A549 (cell line): ENCODE measurements at regions not wholly inside any gene's neighbourhood (a gene's known extent, or its start where the extent isn't known, plus 50 kb on each side); places are given as distances from the start of the nearest gene placed in this dataset.

Source experiments
- EP300 ChIP-seq, 2 experiments: fragments of >200 bp; sonication (Bioruptor Twin); formaldehyde crosslinking; IDR thresholded peaks; 2 replicates in 1 of 2; 3 replicates in 1 of 2; pipeline ENCODE4 v1.6.1; 2016 to 2017
- HDAC2 ChIP-seq: fragments of 200-600 bp; sonication (generic); IDR thresholded peaks from 2 replicates; pipeline ENCODE4 v1.6.1; 2016
- JUN ChIP-seq, 2 experiments: fragments of >200 bp; sonication (Bioruptor Twin); formaldehyde crosslinking; IDR thresholded peaks; 2 replicates in 1 of 2; 3 replicates in 1 of 2; pipeline ENCODE4 v1.6.1; 2016 to 2017
- NR3C1 ChIP-seq: fragments of >200 bp; sonication (Bioruptor Twin); formaldehyde crosslinking; IDR thresholded peaks from 3 replicates; pipeline ENCODE4 v1.6.1; 2017
- POLR2A ChIP-seq: IDR thresholded peaks from 2 replicates; pipeline ENCODE4 v1.6.1; 2012; ENCODE audit warnings: mild to moderate bottlenecking, low read length
- POLR2AphosphoS2 ChIP-seq: conservative IDR thresholded peaks from 2 replicates; pipeline ENCODE4 v1.6.1; 2012; ENCODE audit warnings: low read length, improper control_type of control experiment, inconsistent platforms
- RAD21 ChIP-seq, 2 experiments: fragments of >200 bp in 1 of 2; sonication (Bioruptor Twin) in 1 of 2; formaldehyde crosslinking in 1 of 2; IDR thresholded peaks in 1 of 2; conservative IDR thresholded peaks in 1 of 2; 2 replicates in 1 of 2; 3 replicates in 1 of 2; pipeline ENCODE4 v1.6.1; 2012 to 2018; ENCODE audit warnings: inconsistent platforms in 1 of 2
- REST ChIP-seq: fragments of 200-600 bp; sonication (generic); IDR thresholded peaks from 2 replicates; pipeline ENCODE4 v1.6.1; 2016; ENCODE audit warnings: antibody characterized with exemption, mild to moderate bottlenecking, moderate library complexity
- TP53 ChIP-seq: fragments of 250-450 bp; sonication (Bioruptor Pico); IDR thresholded peaks from 2 replicates; pipeline ENCODE4 v1.5.0; 2021; ENCODE audit warnings: mild to moderate bottlenecking, moderate library complexity
- TF ChIP-seq, protein P1 (sequence below): fragments of >200 bp; sonication (Bioruptor Twin); formaldehyde crosslinking; IDR thresholded peaks from 3 replicates; pipeline ENCODE4 v1.5.1; 2016
- TF ChIP-seq, protein P2 (sequence below): IDR thresholded peaks from 2 replicates; pipeline ENCODE4 v1.6.1; 2012
- TF ChIP-seq, protein P3 (sequence below): fragments of 150-350 bp; IDR thresholded peaks from 2 replicates; pipeline ENCODE4 v1.6.1; 2014; ENCODE audit warnings: low read depth, mild to moderate bottlenecking, low read length

DNA sequence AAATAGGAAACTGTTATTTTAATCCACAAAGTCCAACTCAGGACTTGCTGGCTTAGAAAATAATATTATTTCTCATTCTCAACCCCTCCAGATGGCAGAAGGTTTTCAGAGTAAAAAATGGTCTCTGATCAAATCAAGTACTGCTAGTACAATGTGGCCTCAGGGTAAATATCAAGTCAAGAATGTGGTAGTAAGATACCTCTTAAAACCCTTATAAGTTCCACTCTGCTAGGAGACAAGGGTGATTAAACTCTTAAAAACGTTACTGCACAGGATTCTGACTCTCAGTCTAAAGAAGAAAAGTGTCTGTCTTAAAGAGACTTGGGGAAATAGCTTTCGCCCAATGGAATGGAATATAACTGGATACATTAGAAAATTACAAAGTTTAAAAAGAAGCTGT is 120.8 kb upstream of the PDE4D start:
- TF ChIP-seq REST (no peak), POLR2AphosphoS2 (no peak), HDAC2 (no peak), TP53 (CRISPR knock-in tag) (no peak), NR3C1 (no peak), POLR2A (no peak), RAD21 (conservative IDR thresholded peaks at IDR 0.05 in 1 of 2, IDR thresholded peaks at IDR 0.05 in 1 of 2) (no peak), JUN (IDR thresholded peaks at IDR 0.05) (no peak), EP300 (IDR thresholded peaks at IDR 0.05) (no peak)
- TF ChIP-seq, protein P1, sequence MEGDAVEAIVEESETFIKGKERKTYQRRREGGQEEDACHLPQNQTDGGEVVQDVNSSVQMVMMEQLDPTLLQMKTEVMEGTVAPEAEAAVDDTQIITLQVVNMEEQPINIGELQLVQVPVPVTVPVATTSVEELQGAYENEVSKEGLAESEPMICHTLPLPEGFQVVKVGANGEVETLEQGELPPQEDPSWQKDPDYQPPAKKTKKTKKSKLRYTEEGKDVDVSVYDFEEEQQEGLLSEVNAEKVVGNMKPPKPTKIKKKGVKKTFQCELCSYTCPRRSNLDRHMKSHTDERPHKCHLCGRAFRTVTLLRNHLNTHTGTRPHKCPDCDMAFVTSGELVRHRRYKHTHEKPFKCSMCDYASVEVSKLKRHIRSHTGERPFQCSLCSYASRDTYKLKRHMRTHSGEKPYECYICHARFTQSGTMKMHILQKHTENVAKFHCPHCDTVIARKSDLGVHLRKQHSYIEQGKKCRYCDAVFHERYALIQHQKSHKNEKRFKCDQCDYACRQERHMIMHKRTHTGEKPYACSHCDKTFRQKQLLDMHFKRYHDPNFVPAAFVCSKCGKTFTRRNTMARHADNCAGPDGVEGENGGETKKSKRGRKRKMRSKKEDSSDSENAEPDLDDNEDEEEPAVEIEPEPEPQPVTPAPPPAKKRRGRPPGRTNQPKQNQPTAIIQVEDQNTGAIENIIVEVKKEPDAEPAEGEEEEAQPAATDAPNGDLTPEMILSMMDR: no peak
- TF ChIP-seq, protein P2, sequence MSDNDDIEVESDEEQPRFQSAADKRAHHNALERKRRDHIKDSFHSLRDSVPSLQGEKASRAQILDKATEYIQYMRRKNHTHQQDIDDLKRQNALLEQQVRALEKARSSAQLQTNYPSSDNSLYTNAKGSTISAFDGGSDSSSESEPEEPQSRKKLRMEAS: no peak
- TF ChIP-seq, protein P3, sequence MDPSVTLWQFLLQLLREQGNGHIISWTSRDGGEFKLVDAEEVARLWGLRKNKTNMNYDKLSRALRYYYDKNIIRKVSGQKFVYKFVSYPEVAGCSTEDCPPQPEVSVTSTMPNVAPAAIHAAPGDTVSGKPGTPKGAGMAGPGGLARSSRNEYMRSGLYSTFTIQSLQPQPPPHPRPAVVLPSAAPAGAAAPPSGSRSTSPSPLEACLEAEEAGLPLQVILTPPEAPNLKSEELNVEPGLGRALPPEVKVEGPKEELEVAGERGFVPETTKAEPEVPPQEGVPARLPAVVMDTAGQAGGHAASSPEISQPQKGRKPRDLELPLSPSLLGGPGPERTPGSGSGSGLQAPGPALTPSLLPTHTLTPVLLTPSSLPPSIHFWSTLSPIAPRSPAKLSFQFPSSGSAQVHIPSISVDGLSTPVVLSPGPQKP: no peak
